PC-9 (cell line): ENCODE measurements at regions not wholly inside any gene's neighbourhood (a gene's known extent, or its start where the extent isn't known, plus 50 kb on each side); places are given as distances from the start of the nearest gene placed in this dataset.
A peak's percentile ranks its signal among the peaks of the same experiment; 100 is the strongest.

Experiments used
- BruUV-seq: library from RNA; stranded (reverse); fragments of 400-500 nt; replicated peaks from 2 replicates; lab custom pipeline; 2021; lab: Mats Ljungman, UMichigan
- CTCF ChIA-PET: fragments of 300-600 bp; sonication (Branson Sonifier 250); formaldehyde crosslinking; loops from one replicate; lab custom pipeline; 2022; ENCODE audit warnings: antibody characterized with exemption; lab: Charles Lee
- POLR2A ChIA-PET: fragments of 300-600 bp; sonication (Branson Sonifier 250); formaldehyde crosslinking; loops from one replicate; lab custom pipeline; 2022; ENCODE audit warnings: antibody characterized with exemption; ENCODE audit not compliant: unreplicated experiment; lab: Charles Lee
- DNase-seq, 2 experiments: peaks; one replicate each; pipeline versions ENCODE4 v3.0.0 to v3.0.0-alpha.2; 2015 to 2022; ENCODE audit warnings: mixed read lengths in 1 of 2
- H2AFZ ChIP-seq: fragments of 200-600 bp; sonication (generic); 2 replicates; pipeline ENCODE4 v1.8.1; 2017; ENCODE audit warnings: antibody characterized with exemption
- H3F3A ChIP-seq: fragments of 200-600 bp; sonication (generic); 2 replicates; pipeline ENCODE4 v1.8.1; 2017; ENCODE audit warnings: antibody characterized with exemption, mild to moderate bottlenecking, low read depth; ENCODE audit not compliant: insufficient read depth
- H3K27ac ChIP-seq: fragments of 200-600 bp; sonication (generic); 2 replicates; pipeline ENCODE4 v1.6.1; 2016; ENCODE audit warnings: mixed run types
- H3K27me3 ChIP-seq: fragments of 200-600 bp; sonication (generic); 2 replicates; pipeline ENCODE4 v1.6.1; 2016; ENCODE audit warnings: low read depth, mixed run types; ENCODE audit not compliant: insufficient read depth
- H3K36me3 ChIP-seq: fragments of 200-600 bp; sonication (generic); 2 replicates; pipeline ENCODE4 v1.6.1; 2016; ENCODE audit warnings: low read depth, mixed run types
- H3K4me1 ChIP-seq: fragments of 200-600 bp; sonication (generic); replicated peaks from 2 replicates; pipeline ENCODE4 v1.6.1; 2016; ENCODE audit warnings: mixed run types; ENCODE audit not compliant: insufficient read depth
- H3K4me2 ChIP-seq: fragments of 200-600 bp; sonication (generic); 2 replicates; pipeline ENCODE4 v1.6.1; 2017; ENCODE audit warnings: mixed run types
- H3K4me3 ChIP-seq: fragments of 200-600 bp; sonication (generic); 2 replicates; pipeline ENCODE4 v1.6.1; 2016; ENCODE audit warnings: mixed run types
- H3K79me2 ChIP-seq: fragments of 200-600 bp; sonication (generic); 2 replicates; pipeline ENCODE4 v1.6.1; 2017; ENCODE audit warnings: low read depth, mixed run types
- H3K9me2 ChIP-seq: fragments of 200-600 bp; sonication (generic); 2 replicates; pipeline ENCODE4 v1.8.1; 2017; ENCODE audit warnings: mild to moderate bottlenecking; ENCODE audit not compliant: insufficient read depth
- H3K9me3 ChIP-seq: fragments of 200-600 bp; sonication (generic); 2 replicates; pipeline ENCODE4 v1.8.1; 2016; ENCODE audit warnings: low read depth; ENCODE audit not compliant: insufficient read depth
- H4K20me1 ChIP-seq: fragments of 200-600 bp; sonication (generic); 2 replicates; pipeline ENCODE4 v1.8.1; 2017; ENCODE audit not compliant: insufficient read depth
- CTCF ChIP-seq: fragments of 200-600 bp; sonication (generic); conservative IDR thresholded peaks from 2 replicates; pipeline ENCODE4 v1.6.1; 2017; ENCODE audit warnings: mixed run types, antibody characterized with exemption, mild to moderate bottlenecking, moderate library complexity
- EZH2 ChIP-seq: fragments of 200-600 bp; sonication (generic); IDR thresholded peaks from 2 replicates; pipeline ENCODE4 v1.8.0; 2017; ENCODE audit warnings: antibody characterized with exemption, low read depth
- intact Hi-C: fragments of 100-400 bp; cut with micrococcal nuclease; formaldehyde crosslinking; loops from one replicate; pipeline ENCODE4 v1.10.0; 2022; ENCODE audit not compliant: unreplicated experiment

GRCh38 chr11:91904792-91905785, 319.5 kb upstream of the FAT3 start:
- no peaks in the 10 kb centered on the region for H3K4me1 ChIP-seq
- no peak overlapping the region for H3K4me2 ChIP-seq
- H2AFZ ChIP-seq: peak overlapping the region; percentile 10; the same call in 1 of the 2 replicates
- ChIA-PET POLR2A (no interaction called here), CTCF (no interaction called here)
- no peaks in the 10 kb centered on the region for H3K36me3 ChIP-seq
- H3K27ac ChIP-seq: no peak overlapping the region
- DNase-seq: no peak
- no peaks in the 10 kb centered on the region for H3K79me2 ChIP-seq
- no peaks in the 10 kb centered on the region for H3K9me3 ChIP-seq
- no peaks in the 10 kb centered on the region for H3F3A ChIP-seq
- H3K4me3 ChIP-seq: no peak overlapping the region
- no TSS peak for BruUV-seq
- H4K20me1 ChIP-seq: no peaks in the 10 kb centered on the region
- H3K9me2 ChIP-seq: no peaks in the 10 kb centered on the region; the same call in 1 of the 2 replicates
- intact Hi-C loops: no loop called here
- no peak for TF ChIP-seq CTCF
- TF ChIP-seq EZH2: no peak
- no peaks in the 10 kb centered on the region for H3K27me3 ChIP-seq

GRCh38 chr11:91902312-91902711, 322.3 kb upstream of the FAT3 start:
- Histone ChIP-seq H3K79me2 (no peaks in the 10 kb centered on the region), H3K27ac (no peak overlapping the region), H3K4me2 (no peak overlapping the region), H3K4me1 (no peaks in the 10 kb centered on the region), H3K27me3 (no peaks in the 10 kb centered on the region), H3K9me2 (no peaks in the 10 kb centered on the region; the same call in 1 of the 2 replicates), H3K9me3 (no peaks in the 10 kb centered on the region), H3K36me3 (no peaks in the 10 kb centered on the region), H3F3A (no peaks in the 10 kb centered on the region), H2AFZ (no peak overlapping the region), H4K20me1 (no peaks in the 10 kb centered on the region), H3K4me3 (no peak overlapping the region)
- BruUV-seq: no TSS peak
- no peak for DNase-seq
- intact Hi-C loops: no loop called here
- TF ChIP-seq CTCF: no peak
- TF ChIP-seq EZH2: no peak
- CTCF ChIA-PET: no interaction called here
- POLR2A ChIA-PET: interaction anchor here (0.6 kb wide), 1 partner anchor 90 kb away, joined by 3 read pairs; no protein-coding TSS in a partner anchor

- H2AFZ ChIP-seq: no peak overlapping the region
- POLR2A ChIA-PET: no interaction called here
- intact Hi-C loops: no loop called here
- CTCF ChIA-PET: no interaction called here
- H3K27ac ChIP-seq: no peak overlapping the region
- no peak overlapping the region for H3K4me3 ChIP-seq
- BruUV-seq: no TSS peak
- no peaks in the 10 kb centered on the region for H3K79me2 ChIP-seq
- no peaks in the 10 kb centered on the region for H3K9me3 ChIP-seq
- H4K20me1 ChIP-seq: no peaks in the 10 kb centered on the region
- DNase-seq: no peak
- no peaks in the 10 kb centered on the region for H3K36me3 ChIP-seq
- no peaks in the 10 kb centered on the region for H3K9me2 ChIP-seq
- H3K4me1 ChIP-seq: no peaks in the 10 kb centered on the region
- TF ChIP-seq EZH2 (no peak), CTCF (no peak)
- H3K4me2 ChIP-seq: no peak overlapping the region
- H3F3A ChIP-seq: no peaks in the 10 kb centered on the region
- H3K27me3 ChIP-seq: no peaks in the 10 kb centered on the region
Observed at GRCh38 chr11:91880660-91881059, 344.0 kb upstream of the FAT3 start.
